Sigmoid colon (tissue), 6 donors: ENCODE measurements at regions not wholly inside any gene's neighbourhood (a gene's known extent, or its start where the extent isn't known, plus 50 kb on each side); places are given as distances from the start of the nearest gene placed in this dataset.

Source experiments
- DNase-seq: peaks from one replicate; pipeline ENCODE4 v3.0.0-alpha.2; 2019
- H3K27ac ChIP-seq, 4 donors: fragments of 200-600 bp; sonication (generic); one replicate each; pipeline ENCODE4 v1.5.1; 2016 to 2019; ENCODE audit warnings: mild to moderate bottlenecking in 1 of 4
- H3K27me3 ChIP-seq, 3 donors: fragments of 200-600 bp; sonication (generic); one replicate each; pipeline ENCODE4 v1.5.1; 2019; ENCODE audit warnings: mild to moderate bottlenecking in 1 of 3
- H3K36me3 ChIP-seq, 4 donors: fragments of 200-600 bp; sonication (generic); one replicate each; pipeline ENCODE4 v1.5.1; 2016 to 2019
- H3K4me1 ChIP-seq, 4 donors: fragments of 200-600 bp; sonication (generic); one replicate each; pipeline ENCODE4 v1.5.1; 2017 to 2019
- H3K4me3 ChIP-seq, 4 donors: fragments of 200-600 bp; sonication (generic); one replicate each; pipeline ENCODE4 v1.5.1; 2017 to 2019; ENCODE audit warnings: mild to moderate bottlenecking in 2 of 4, moderate library complexity in 1 of 4
- H3K9me3 ChIP-seq, 4 donors: fragments of 200-600 bp in 3 of 4; sonication (generic) in 3 of 4; one replicate each; pipeline versions ENCODE4 v1.5.1 to v1.6.1; 2013 to 2019
- CTCF ChIP-seq, 4 experiments: fragments of 450-650 bp in 3 of 4; fragments of 200-600 bp in 1 of 4; IDR thresholded peaks; one replicate each; pipeline ENCODE4 v1.5.1; 2016 to 2019; ENCODE audit warnings: antibody characterized with exemption in 4 of 4, mild to moderate bottlenecking in 3 of 4, moderate library complexity in 2 of 4
- EP300 ChIP-seq, 4 donors: sonication (generic); formaldehyde crosslinking; IDR thresholded peaks; one replicate each; pipeline ENCODE4 v1.6.1; 2017; ENCODE audit warnings: antibody characterized with exemption in 4 of 4
- POLR2A ChIP-seq, 2 donors: fragments of 450-650 bp; IDR thresholded peaks; one replicate each; pipeline ENCODE4 v1.6.1; 2016; ENCODE audit warnings: antibody characterized with exemption in 2 of 2, mild to moderate bottlenecking in 2 of 2, moderate library complexity in 2 of 2
- POLR2AphosphoS5 ChIP-seq, 4 donors: sonication (generic); formaldehyde crosslinking; IDR thresholded peaks; one replicate each; pipeline ENCODE4 v1.6.1; 2017; ENCODE audit warnings: antibody characterized with exemption in 4 of 4
- WGBS, 2 donors: extraction: QIAGEN DNeasy Blood & Tissue Kit; methylation state at CpG; one replicate each; pipeline ENCODE4 v1.1.7; 2013; 5-methylcytosine and 5-hydroxymethylcytosine counted together
- intact Hi-C: fragments of 100-400 bp; cut with DNase I; formaldehyde crosslinking; loops from one replicate; pipeline ENCODE4 v1.15.1; 2023
- donor health status: healthy with polysubstance abuse.
- donor health status: healthy.

- intact Hi-C loops: no loop called here
- H3K9me3 ChIP-seq: no peaks in the 10 kb centered on the region
- H3K27me3 ChIP-seq: no peaks in the 10 kb centered on the region
- peak overlapping the region in 2 of 4 donors; percentile 34 to 54 for H3K27ac ChIP-seq
- H3K4me3 ChIP-seq: no peak overlapping the region
- no peak for DNase-seq
- no peak for TF ChIP-seq POLR2A (IDR thresholded peaks at IDR 0.05)
- TF ChIP-seq POLR2AphosphoS5 (IDR thresholded peaks at IDR 0.05): no peak
- no peak for TF ChIP-seq CTCF (IDR thresholded peaks at IDR 0.05)
- no peak for TF ChIP-seq EP300 (IDR thresholded peaks at IDR 0.05)
- peaks cover 0 to 54% (median 38%) of the 10 kb centered on the region in 4 donors for H3K4me1 ChIP-seq
- no peaks in the 10 kb centered on the region for H3K36me3 ChIP-seq
Measured at GRCh38 chr3:64895991-64896895, 208.4 kb upstream of the ADAMTS9 start.

GRCh38 chr3:64895106-64895990 is 207.5 kb upstream of the ADAMTS9 start:
- H3K4me1 ChIP-seq: peaks cover 0 to 45% (median 32%) of the 10 kb centered on the region in 4 donors
- H3K4me3 ChIP-seq: no peak overlapping the region
- H3K36me3 ChIP-seq: no peaks in the 10 kb centered on the region
- TF ChIP-seq POLR2AphosphoS5 (IDR thresholded peaks at IDR 0.05) (no peak), EP300 (IDR thresholded peaks at IDR 0.05) (no peak), CTCF (IDR thresholded peaks at IDR 0.05) (no peak), POLR2A (IDR thresholded peaks at IDR 0.05) (no peak)
- DNase-seq: no peak
- WGBS, 2 donors: 74 to 77% methylated on average over 6 of the region's 6 CpGs
- intact Hi-C loops: no loop called here
- H3K27me3 ChIP-seq: no peaks in the 10 kb centered on the region
- H3K27ac ChIP-seq: peak overlapping the region in 3 of 4 donors; percentile 3 to 54 (median 10)
- H3K9me3 ChIP-seq: no peaks in the 10 kb centered on the region

GRCh38 chr3:64894006-64894405 is 206.2 kb upstream of the ADAMTS9 start:
- WGBS, 2 donors: 81 to 84% methylated on average over 5 of the region's 5 CpGs
- peaks cover 0 to 49% (median 37%) of the 10 kb centered on the region in 4 donors for H3K4me1 ChIP-seq
- TF ChIP-seq EP300 (IDR thresholded peaks at IDR 0.05) (no peak), POLR2A (IDR thresholded peaks at IDR 0.05) (no peak), POLR2AphosphoS5 (IDR thresholded peaks at IDR 0.05) (no peak), CTCF (IDR thresholded peaks at IDR 0.05) (no peak)
- H3K27ac ChIP-seq: peak overlapping the region in 1 of 4 donors; percentile 54
- no peak overlapping the region for H3K4me3 ChIP-seq
- intact Hi-C loops: no loop called here
- DNase-seq: no peak
- no peaks in the 10 kb centered on the region for H3K9me3 ChIP-seq
- H3K27me3 ChIP-seq: no peaks in the 10 kb centered on the region
- H3K36me3 ChIP-seq: no peaks in the 10 kb centered on the region

GRCh38 chr3:64892671-64893309 is 205.0 kb upstream of the ADAMTS9 start:
- 92 to 95% methylated on average over 5 of the region's 5 CpGs for WGBS, 2 donors
- TF ChIP-seq CTCF (IDR thresholded peaks at IDR 0.05): no peak
- no peak for TF ChIP-seq POLR2A (IDR thresholded peaks at IDR 0.05)
- TF ChIP-seq EP300 (IDR thresholded peaks at IDR 0.05): no peak
- TF ChIP-seq POLR2AphosphoS5 (IDR thresholded peaks at IDR 0.05): no peak
- H3K27ac ChIP-seq: no peak overlapping the region
- H3K4me1 ChIP-seq: peaks cover 0 to 61% (median 46%) of the 10 kb centered on the region in 4 donors
- no peak overlapping the region for H3K4me3 ChIP-seq
- H3K36me3 ChIP-seq: no peaks in the 10 kb centered on the region
- H3K27me3 ChIP-seq: no peaks in the 10 kb centered on the region
- H3K9me3 ChIP-seq: no peaks in the 10 kb centered on the region
- DNase-seq: no peak
- intact Hi-C loops: no loop called here
